Suprapubic skin (tissue), 4 donors: ENCODE measurements at regions not wholly inside any gene's neighbourhood (a gene's known extent, or its start where the extent isn't known, plus 50 kb on each side); places are given as distances from the start of the nearest gene placed in this dataset.
"Not testable (repeated sequence)": the region's sequence is repeated elsewhere in the genome, so short reads cannot be mapped to it uniquely, and the experiment has no call there.

Experiments used
- DNase-seq, 2 donors: peaks; one replicate each; pipeline ENCODE4 v3.0.0-alpha.2; 2019; ENCODE audit warnings: low spot score in 2 of 2
- H3K27ac ChIP-seq: fragments of 200-600 bp; sonication (generic); one replicate; pipeline ENCODE4 v1.5.1; 2019
- H3K27me3 ChIP-seq: fragments of 200-600 bp; sonication (generic); one replicate; pipeline ENCODE4 v1.5.1; 2019
- H3K36me3 ChIP-seq: fragments of 200-600 bp; sonication (generic); one replicate; pipeline ENCODE4 v1.5.1; 2019
- H3K4me1 ChIP-seq: fragments of 200-600 bp; sonication (generic); one replicate; pipeline ENCODE4 v1.5.1; 2019
- H3K4me3 ChIP-seq: fragments of 200-600 bp; sonication (generic); one replicate; pipeline ENCODE4 v1.5.1; 2019; ENCODE audit warnings: mild to moderate bottlenecking
- H3K9me3 ChIP-seq: fragments of 200-600 bp; sonication (generic); one replicate; pipeline ENCODE4 v1.5.1; 2019
- EP300 ChIP-seq: sonication (generic); formaldehyde crosslinking; IDR thresholded peaks from one replicate; pipeline ENCODE4 v1.6.1; 2017; ENCODE audit warnings: antibody characterized with exemption
- POLR2A ChIP-seq, 2 donors: fragments of 450-650 bp; IDR thresholded peaks; one replicate each; pipeline ENCODE4 v1.6.1; 2017; ENCODE audit warnings: antibody characterized with exemption in 2 of 2, mild to moderate bottlenecking in 2 of 2, moderate library complexity in 2 of 2
- POLR2AphosphoS5 ChIP-seq, 3 donors: sonication (generic); formaldehyde crosslinking; IDR thresholded peaks; one replicate each; pipeline ENCODE4 v1.6.1; 2017; ENCODE audit warnings: antibody characterized with exemption in 3 of 3
- WGBS: methylation state at CpG from one replicate; pipeline ENCODE4 v1.1.5; 2018; 5-methylcytosine and 5-hydroxymethylcytosine counted together
- TF ChIP-seq, protein P1 (sequence below), 2 donors: fragments of 200-600 bp in 1 of 2; fragments of 450-650 bp in 1 of 2; sonication (generic) in 1 of 2; IDR thresholded peaks; one replicate each; pipeline ENCODE4 v1.5.1; 2016 to 2019; ENCODE audit warnings: antibody characterized with exemption in 2 of 2, mild to moderate bottlenecking in 1 of 2, moderate library complexity in 1 of 2

DNA sequence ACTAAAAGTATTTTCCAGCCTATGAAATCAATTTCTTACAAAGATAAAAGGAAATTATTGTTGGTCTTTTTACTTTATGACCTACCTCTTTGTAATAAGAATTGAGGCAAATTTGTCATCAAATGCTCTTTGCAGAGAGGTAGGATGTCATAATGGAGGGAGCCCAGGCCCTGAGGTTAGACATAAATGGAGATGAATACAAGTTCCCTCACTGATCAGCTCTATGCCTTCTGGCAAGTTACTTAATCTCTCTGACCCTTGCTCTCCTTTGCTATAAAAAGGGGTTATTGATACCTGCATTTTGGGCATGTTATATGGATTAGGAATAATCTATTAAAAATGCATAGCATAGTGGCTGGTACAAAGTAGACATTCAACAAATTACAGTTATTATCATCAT is 146.9 kb upstream of the KRR1 start:
- no peak for DNase-seq
- no peaks in the 10 kb centered on the region for H3K27me3 ChIP-seq
- peaks cover 16% of the 10 kb centered on the region for H3K4me1 ChIP-seq
- no peaks in the 10 kb centered on the region for H3K36me3 ChIP-seq
- H3K9me3 ChIP-seq = no peaks in the 10 kb centered on the region
- H3K27ac ChIP-seq = no peak overlapping the region
- no peak overlapping the region for H3K4me3 ChIP-seq
- TF ChIP-seq POLR2AphosphoS5 (IDR thresholded peaks at IDR 0.05) (no peak), POLR2A (IDR thresholded peaks at IDR 0.05) (no peak), EP300 (no peak)
- TF ChIP-seq, protein P1, sequence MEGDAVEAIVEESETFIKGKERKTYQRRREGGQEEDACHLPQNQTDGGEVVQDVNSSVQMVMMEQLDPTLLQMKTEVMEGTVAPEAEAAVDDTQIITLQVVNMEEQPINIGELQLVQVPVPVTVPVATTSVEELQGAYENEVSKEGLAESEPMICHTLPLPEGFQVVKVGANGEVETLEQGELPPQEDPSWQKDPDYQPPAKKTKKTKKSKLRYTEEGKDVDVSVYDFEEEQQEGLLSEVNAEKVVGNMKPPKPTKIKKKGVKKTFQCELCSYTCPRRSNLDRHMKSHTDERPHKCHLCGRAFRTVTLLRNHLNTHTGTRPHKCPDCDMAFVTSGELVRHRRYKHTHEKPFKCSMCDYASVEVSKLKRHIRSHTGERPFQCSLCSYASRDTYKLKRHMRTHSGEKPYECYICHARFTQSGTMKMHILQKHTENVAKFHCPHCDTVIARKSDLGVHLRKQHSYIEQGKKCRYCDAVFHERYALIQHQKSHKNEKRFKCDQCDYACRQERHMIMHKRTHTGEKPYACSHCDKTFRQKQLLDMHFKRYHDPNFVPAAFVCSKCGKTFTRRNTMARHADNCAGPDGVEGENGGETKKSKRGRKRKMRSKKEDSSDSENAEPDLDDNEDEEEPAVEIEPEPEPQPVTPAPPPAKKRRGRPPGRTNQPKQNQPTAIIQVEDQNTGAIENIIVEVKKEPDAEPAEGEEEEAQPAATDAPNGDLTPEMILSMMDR (IDR thresholded peaks at IDR 0.05) = no peak

DNA sequence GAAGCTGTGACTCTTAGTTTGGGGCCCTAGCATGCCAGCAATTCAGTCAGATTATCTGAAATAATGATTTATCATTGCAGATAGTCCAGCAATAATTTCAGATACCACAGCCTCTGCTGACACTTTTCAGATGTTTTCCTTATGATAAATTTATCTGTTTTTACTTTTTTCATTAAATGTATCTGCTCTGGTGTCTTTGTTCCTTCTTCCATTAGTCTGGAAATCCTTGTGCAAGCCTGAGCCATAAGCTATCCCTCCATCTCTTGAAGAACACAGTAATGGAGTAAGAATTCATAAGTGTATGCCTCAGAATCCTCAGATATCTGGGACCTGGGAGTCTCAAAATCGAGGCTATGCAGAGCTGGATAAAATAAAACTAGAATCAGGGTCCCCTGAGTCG is 146.4 kb upstream of the KRR1 start:
- no peaks in the 10 kb centered on the region for H3K27me3 ChIP-seq
- H3K36me3 ChIP-seq = no peaks in the 10 kb centered on the region
- H3K27ac ChIP-seq = no peak overlapping the region
- TF ChIP-seq, protein P1 (IDR thresholded peaks at IDR 0.05) = no peak
- TF ChIP-seq POLR2A (IDR thresholded peaks at IDR 0.05) = no peak
- TF ChIP-seq EP300 = no peak
- no peak for TF ChIP-seq POLR2AphosphoS5 (IDR thresholded peaks at IDR 0.05)
- no peak for DNase-seq
- no peak overlapping the region for H3K4me3 ChIP-seq
- WGBS = 94% methylated on average over 2 of the region's 2 CpGs
- peaks cover 16% of the 10 kb centered on the region for H3K4me1 ChIP-seq
- no peaks in the 10 kb centered on the region for H3K9me3 ChIP-seq

DNA sequence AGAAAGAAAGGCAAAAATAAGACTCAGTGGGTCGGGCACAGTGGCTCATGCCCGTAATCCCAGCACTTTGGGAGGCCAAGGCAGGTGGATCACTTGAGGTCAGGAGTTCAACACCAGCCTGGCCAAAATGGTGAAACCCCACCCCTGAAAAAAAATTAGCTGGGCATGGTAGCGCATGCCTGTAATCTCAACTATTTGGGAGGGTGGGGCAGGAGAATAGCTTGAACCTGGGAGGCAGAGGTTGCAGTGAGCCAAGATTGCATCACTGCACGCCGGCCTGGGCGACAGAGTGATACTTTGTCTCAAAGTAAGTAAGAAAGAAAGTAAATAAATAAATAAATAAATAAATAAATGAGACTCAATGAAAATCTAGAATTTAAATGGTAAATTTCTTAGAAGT is 145.9 kb upstream of the KRR1 start:
- WGBS = 63% methylated on average over 6 of the region's 6 CpGs
- H3K27me3 ChIP-seq, H3K4me3 ChIP-seq, DNase-seq, H3K27ac ChIP-seq, H3K36me3 ChIP-seq, H3K9me3 ChIP-seq: not testable (repeated sequence)
- H3K4me1 ChIP-seq = peaks cover 16% of the 10 kb centered on the region

DNA sequence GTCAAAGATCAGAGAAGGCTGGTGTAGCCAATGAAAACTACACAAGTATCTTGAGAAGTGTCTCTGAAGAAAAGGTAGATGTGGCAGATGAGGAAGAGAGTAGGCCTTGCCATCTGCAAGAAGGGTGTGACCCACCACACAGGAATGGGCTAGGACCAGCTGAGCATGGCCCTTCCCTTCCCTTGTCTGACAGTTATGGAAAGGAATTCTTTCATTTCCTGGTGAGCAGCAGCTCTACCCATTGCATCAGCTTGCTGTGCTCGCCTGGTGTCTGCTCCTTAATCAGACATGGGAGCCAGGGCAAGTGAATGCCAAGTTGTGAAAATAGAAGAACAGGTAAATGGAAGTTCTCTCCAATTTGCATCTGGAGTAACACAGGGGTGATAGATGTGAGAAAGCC is 145.2 kb upstream of the KRR1 start:
- TF ChIP-seq POLR2AphosphoS5 (IDR thresholded peaks at IDR 0.05) (no peak), POLR2A (IDR thresholded peaks at IDR 0.05) (no peak), EP300 (no peak)
- TF ChIP-seq, protein P1 (IDR thresholded peaks at IDR 0.05) = no peak
- Histone ChIP-seq H3K27ac (no peak overlapping the region), H3K9me3 (no peaks in the 10 kb centered on the region), H3K27me3 (no peaks in the 10 kb centered on the region), H3K36me3 (no peaks in the 10 kb centered on the region), H3K4me3 (no peak overlapping the region), H3K4me1 (peaks cover 16% of the 10 kb centered on the region)
- WGBS = 24% methylated on average over 1 of the region's 1 CpG
- no peak for DNase-seq

DNA sequence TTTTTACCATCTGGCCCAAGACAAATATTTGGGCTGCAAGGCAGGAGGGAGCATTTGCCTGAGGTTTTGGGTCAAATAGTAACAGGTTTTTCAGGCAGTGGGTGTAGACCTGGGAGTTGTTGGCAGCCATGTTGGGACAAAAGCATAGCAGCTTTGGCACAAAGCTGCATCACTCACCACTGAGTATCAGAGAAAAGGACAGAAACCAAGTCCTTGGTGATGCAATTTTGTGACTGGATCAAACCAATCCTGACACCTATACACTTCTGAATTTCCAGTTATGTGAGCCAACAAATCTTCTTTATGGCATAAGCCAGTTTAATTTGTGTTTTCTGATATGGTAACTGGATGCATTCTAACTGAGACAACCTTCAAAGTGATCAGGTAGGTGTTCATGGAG is 144.8 kb upstream of the KRR1 start:
- Histone ChIP-seq H3K27me3 (no peaks in the 10 kb centered on the region), H3K9me3 (no peaks in the 10 kb centered on the region), H3K27ac (no peak overlapping the region), H3K36me3 (no peaks in the 10 kb centered on the region), H3K4me3 (no peak overlapping the region), H3K4me1 (peaks cover 18% of the 10 kb centered on the region)
- DNase-seq = no peak
- TF ChIP-seq, protein P1 (IDR thresholded peaks at IDR 0.05) = no peak
- TF ChIP-seq POLR2A (IDR thresholded peaks at IDR 0.05) (no peak), EP300 (no peak), POLR2AphosphoS5 (IDR thresholded peaks at IDR 0.05) (no peak)

DNA sequence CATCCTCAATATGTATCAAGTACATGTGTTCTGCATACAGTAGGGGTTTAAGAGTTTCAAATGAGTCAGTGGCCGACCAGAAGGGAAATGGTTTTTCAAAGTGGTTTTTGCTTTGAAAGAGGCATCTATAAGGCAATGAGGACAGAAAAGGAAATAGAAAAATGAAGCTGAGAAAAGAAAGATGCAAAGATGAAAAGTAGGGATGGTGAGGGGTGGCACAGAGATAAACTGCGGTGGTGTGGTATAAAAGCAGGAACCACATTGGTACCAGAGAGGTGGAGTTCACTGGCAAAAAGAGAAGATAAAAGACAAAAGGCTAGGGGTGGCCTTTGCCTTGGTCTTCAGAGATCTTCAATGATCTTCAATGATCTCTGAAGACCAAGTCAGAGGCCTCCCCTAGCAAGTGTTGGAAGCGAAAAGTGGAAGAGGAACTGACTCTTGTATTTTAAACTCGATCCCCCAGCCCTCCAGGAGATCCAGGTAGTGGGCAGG is 144.0 kb upstream of the KRR1 start:
- no peaks in the 10 kb centered on the region for H3K9me3 ChIP-seq
- H3K27me3 ChIP-seq = no peaks in the 10 kb centered on the region
- H3K27ac ChIP-seq = no peak overlapping the region
- peaks cover 23% of the 10 kb centered on the region for H3K4me1 ChIP-seq
- 89% methylated on average over 4 of the region's 4 CpGs for WGBS
- no peaks in the 10 kb centered on the region for H3K36me3 ChIP-seq
- H3K4me3 ChIP-seq = no peak overlapping the region
- TF ChIP-seq, protein P1 (IDR thresholded peaks at IDR 0.05) = no peak
- TF ChIP-seq POLR2A (IDR thresholded peaks at IDR 0.05) (no peak), EP300 (no peak), POLR2AphosphoS5 (IDR thresholded peaks at IDR 0.05) (no peak)
- DNase-seq = no peak
